ENCODE measurements at regions not wholly inside any gene's neighbourhood (a gene's known extent, or its start where the extent isn't known, plus 50 kb on each side); places are given as distances from the start of the nearest gene placed in this dataset.

GRCh38 chr2:136645236-136645828, 120.0 kb upstream of the THSD7B start:
- H3K27me3 Mint-ChIP-seq (ENCODE audit: low read depth) = peaks cover 4% of the 10 kb centered on the region
- H3K4me3 Mint-ChIP-seq = no peak overlapping the region
- no peaks in the 10 kb centered on the region for H3K4me1 Mint-ChIP-seq (ENCODE audit: low read depth)
- H3K27ac Mint-ChIP-seq = no peak overlapping the region
- no peak for ATAC-seq (replicated peaks in 1 of 2)
- no peaks in the 10 kb centered on the region for H3K9me3 Mint-ChIP-seq
- DNase-seq = no peak
- H3K36me3 Mint-ChIP-seq (ENCODE audit: insufficient read depth in 2 of 2) = no peaks in the 10 kb centered on the region

GRCh38 chr2:136639651-136640050, 125.7 kb upstream of the THSD7B start:
- Mint-ChIP-seq H3K4me3 (no peak overlapping the region), H3K4me1 (ENCODE audit: low read depth) (no peaks in the 10 kb centered on the region), H3K9me3 (no peaks in the 10 kb centered on the region), H3K27ac (no peak overlapping the region), H3K36me3 (ENCODE audit: insufficient read depth in 2 of 2) (no peaks in the 10 kb centered on the region), H3K27me3 (ENCODE audit: low read depth) (no peaks in the 10 kb centered on the region)
- no peak for DNase-seq
- ATAC-seq (replicated peaks in 1 of 2) = no peak

GRCh38 chr2:136638193-136638592, 127.2 kb upstream of the THSD7B start:
- Mint-ChIP-seq H3K4me3 (no peak overlapping the region), H3K27ac (no peak overlapping the region), H3K36me3 (ENCODE audit: insufficient read depth in 2 of 2) (no peaks in the 10 kb centered on the region), H3K9me3 (no peaks in the 10 kb centered on the region), H3K27me3 (ENCODE audit: low read depth) (no peaks in the 10 kb centered on the region), H3K4me1 (ENCODE audit: low read depth) (no peaks in the 10 kb centered on the region)
- DNase-seq (no peak), ATAC-seq (replicated peaks in 1 of 2) (no peak)

GRCh38 chr2:136637402-136637801, 127.9 kb upstream of the THSD7B start:
- no peak for ATAC-seq (replicated peaks in 1 of 2)

GRCh38 chr2:136628490-136628889, 136.9 kb upstream of the THSD7B start:
- H3K27me3 Mint-ChIP-seq (ENCODE audit: low read depth) = no peaks in the 10 kb centered on the region
- H3K4me3 Mint-ChIP-seq = no peak overlapping the region
- no peaks in the 10 kb centered on the region for H3K36me3 Mint-ChIP-seq (ENCODE audit: insufficient read depth in 2 of 2)
- ATAC-seq (replicated peaks in 1 of 2) = no peak
- no peaks in the 10 kb centered on the region for H3K9me3 Mint-ChIP-seq
- no peak for DNase-seq
- no peaks in the 10 kb centered on the region for H3K4me1 Mint-ChIP-seq (ENCODE audit: low read depth)
- H3K27ac Mint-ChIP-seq = no peak overlapping the region

More at GRCh38 chr2:136637402-136637801, 127.9 kb upstream of the THSD7B start:
- no peak for DNase-seq
- Mint-ChIP-seq H3K36me3 (ENCODE audit: insufficient read depth in 2 of 2) (no peaks in the 10 kb centered on the region), H3K9me3 (no peaks in the 10 kb centered on the region), H3K4me1 (ENCODE audit: low read depth) (no peaks in the 10 kb centered on the region), H3K27ac (no peak overlapping the region), H3K27me3 (ENCODE audit: low read depth) (no peaks in the 10 kb centered on the region), H3K4me3 (no peak overlapping the region)

- Mint-ChIP-seq H3K4me1 (ENCODE audit: low read depth) (no peaks in the 10 kb centered on the region), H3K36me3 (ENCODE audit: insufficient read depth in 2 of 2) (no peaks in the 10 kb centered on the region), H3K9me3 (no peaks in the 10 kb centered on the region), H3K4me3 (no peak overlapping the region), H3K27ac (no peak overlapping the region), H3K27me3 (ENCODE audit: low read depth) (no peaks in the 10 kb centered on the region)
- no peak for DNase-seq
- ATAC-seq (replicated peaks in 1 of 2) = no peak
Observed at GRCh38 chr2:136613096-136613495, 152.2 kb upstream of the THSD7B start.

GRCh38 chr2:136612079-136612478, 153.3 kb upstream of the THSD7B start:
- Mint-ChIP-seq H3K36me3 (ENCODE audit: insufficient read depth in 2 of 2) (no peaks in the 10 kb centered on the region), H3K27me3 (ENCODE audit: low read depth) (no peaks in the 10 kb centered on the region), H3K9me3 (no peaks in the 10 kb centered on the region), H3K4me1 (ENCODE audit: low read depth) (no peaks in the 10 kb centered on the region), H3K4me3 (no peak overlapping the region), H3K27ac (no peak overlapping the region)
- ATAC-seq (replicated peaks in 1 of 2) (no peak), DNase-seq (no peak)

- DNase-seq (no peak), ATAC-seq (replicated peaks in 1 of 2) (no peak)
- H3K27me3 Mint-ChIP-seq (ENCODE audit: low read depth) = no peaks in the 10 kb centered on the region
- H3K4me3 Mint-ChIP-seq = no peak overlapping the region
- no peaks in the 10 kb centered on the region for H3K4me1 Mint-ChIP-seq (ENCODE audit: low read depth)
- H3K36me3 Mint-ChIP-seq (ENCODE audit: insufficient read depth in 2 of 2) = no peaks in the 10 kb centered on the region
- H3K27ac Mint-ChIP-seq = no peak overlapping the region
- no peaks in the 10 kb centered on the region for H3K9me3 Mint-ChIP-seq
Observed at GRCh38 chr2:136611451-136611850, 153.9 kb upstream of the THSD7B start.

GRCh38 chr2:136582628-136583205, 182.6 kb upstream of the THSD7B start:
- H3K27me3 Mint-ChIP-seq (ENCODE audit: low read depth) = peaks cover 5% of the 10 kb centered on the region
- H3K4me1 Mint-ChIP-seq (ENCODE audit: low read depth) = no peaks in the 10 kb centered on the region
- ATAC-seq (replicated peaks in 1 of 2) = no peak

GRCh38 chr2:136572335-136572734, 193.0 kb upstream of the THSD7B start:
- Mint-ChIP-seq H3K9me3 (no peaks in the 10 kb centered on the region), H3K4me3 (no peak overlapping the region), H3K36me3 (ENCODE audit: insufficient read depth in 2 of 2) (no peaks in the 10 kb centered on the region), H3K27me3 (ENCODE audit: low read depth) (no peaks in the 10 kb centered on the region), H3K4me1 (ENCODE audit: low read depth) (no peaks in the 10 kb centered on the region), H3K27ac (no peak overlapping the region)
- no peak for ATAC-seq (replicated peaks in 1 of 2)
- no peak for DNase-seq

More at GRCh38 chr2:136582628-136583205, 182.6 kb upstream of the THSD7B start:
- Mint-ChIP-seq H3K4me3 (no peak overlapping the region), H3K27ac (no peak overlapping the region), H3K9me3 (no peaks in the 10 kb centered on the region), H3K36me3 (ENCODE audit: insufficient read depth in 2 of 2) (no peaks in the 10 kb centered on the region)
- DNase-seq = peak; percentile 1 to 3

GRCh38 chr2:136557203-136557602, 208.1 kb upstream of the THSD7B start:
- peaks cover 0 to 2% of the 10 kb centered on the region in 2 donors for H3K36me3 Mint-ChIP-seq (ENCODE audit: insufficient read depth in 2 of 2)
- no peaks in the 10 kb centered on the region for H3K4me1 Mint-ChIP-seq (ENCODE audit: low read depth)
- DNase-seq (no peak), ATAC-seq (replicated peaks in 1 of 2) (no peak)
- H3K9me3 Mint-ChIP-seq = no peaks in the 10 kb centered on the region
- H3K4me3 Mint-ChIP-seq = no peak overlapping the region
- peaks cover 15% of the 10 kb centered on the region for H3K27me3 Mint-ChIP-seq (ENCODE audit: low read depth)
- H3K27ac Mint-ChIP-seq = no peak overlapping the region

GRCh38 chr2:136550181-136550580, 215.2 kb upstream of the THSD7B start:
- H3K9me3 Mint-ChIP-seq = no peaks in the 10 kb centered on the region
- peaks cover 0 to 2% of the 10 kb centered on the region in 2 donors for H3K36me3 Mint-ChIP-seq (ENCODE audit: insufficient read depth in 2 of 2)
- H3K4me1 Mint-ChIP-seq (ENCODE audit: low read depth) = no peaks in the 10 kb centered on the region
- H3K27me3 Mint-ChIP-seq (ENCODE audit: low read depth) = peaks cover 11% of the 10 kb centered on the region
- H3K4me3 Mint-ChIP-seq = no peak overlapping the region
- DNase-seq = no peak
- no peak for ATAC-seq (replicated peaks in 1 of 2)
- H3K27ac Mint-ChIP-seq = no peak overlapping the region

GRCh38 chr2:136539355-136539754, 226.0 kb upstream of the THSD7B start:
- H3K9me3 Mint-ChIP-seq = no peaks in the 10 kb centered on the region
- no peak overlapping the region for H3K4me3 Mint-ChIP-seq
- DNase-seq = no peak
- H3K4me1 Mint-ChIP-seq (ENCODE audit: low read depth) = no peaks in the 10 kb centered on the region
- no peaks in the 10 kb centered on the region for H3K27me3 Mint-ChIP-seq (ENCODE audit: low read depth)
- ATAC-seq (replicated peaks in 1 of 2) = no peak
- no peak overlapping the region for H3K27ac Mint-ChIP-seq
- H3K36me3 Mint-ChIP-seq (ENCODE audit: insufficient read depth in 2 of 2) = no peaks in the 10 kb centered on the region

GRCh38 chr2:136538489-136538888, 226.9 kb upstream of the THSD7B start:
- Mint-ChIP-seq H3K9me3 (no peaks in the 10 kb centered on the region), H3K36me3 (ENCODE audit: insufficient read depth in 2 of 2) (no peaks in the 10 kb centered on the region), H3K27me3 (ENCODE audit: low read depth) (no peaks in the 10 kb centered on the region), H3K27ac (no peak overlapping the region), H3K4me1 (ENCODE audit: low read depth) (no peaks in the 10 kb centered on the region), H3K4me3 (no peak overlapping the region)
- ATAC-seq (replicated peaks in 1 of 2) (no peak), DNase-seq (no peak)
